Fibroblast of lung (primary cell): ENCODE measurements at regions not wholly inside any gene's neighbourhood (a gene's known extent, or its start where the extent isn't known, plus 50 kb on each side); places are given as distances from the start of the nearest gene placed in this dataset.

Experiments used
- CTCF ChIP-seq, 2 donors: IDR thresholded peaks in 1 of 2; conservative IDR thresholded peaks in 1 of 2; 1 replicate in 1 of 2; 2 replicates in 1 of 2; pipeline ENCODE4 v1.5.1; 2011 to 2012; ENCODE audit warnings: low read length in 2 of 2, control low read depth in 1 of 2, inconsistent platforms in 1 of 2, low read depth in 1 of 2, mild to moderate bottlenecking in 1 of 2
- EZH2 ChIP-seq: IDR thresholded peaks from 2 replicates; pipeline ENCODE4 v1.5.1; 2012; ENCODE audit warnings: low read length, control low read depth, mild to moderate bottlenecking; ENCODE audit errors: missing control alignments

GRCh38 chr2:219743548-219743947, 116.1 kb downstream of the SLC4A3 start:
- no peak for TF ChIP-seq CTCF (conservative IDR thresholded peaks at IDR 0.05 in 1 of 2, IDR thresholded peaks at IDR 0.05 in 1 of 2; ENCODE audit: low read depth in 1 of 2, low read length in 2 of 2)
- TF ChIP-seq EZH2: no peak
